Neural cell (in vitro differentiated cells): ENCODE measurements at regions not wholly inside any gene's neighbourhood (a gene's known extent, or its start where the extent isn't known, plus 50 kb on each side); places are given as distances from the start of the nearest gene placed in this dataset.
"Not testable (repeated sequence)": the region's sequence is repeated elsewhere in the genome, so short reads cannot be mapped to it uniquely, and the experiment has no call there.

Experiments used
- H2AFZ ChIP-seq: fragments of 200-600, 300-800 bp; sonication (generic), shearing (Covaris generic); 2 replicates; pipeline ENCODE4 v1.6.0; 2014; ENCODE audit warnings: low read depth, mild to moderate bottlenecking, antibody characterized with exemption, low read length, moderate library complexity
- H3F3A ChIP-seq: fragments of 200-600 bp; shearing (Covaris generic); 2 replicates; pipeline ENCODE4 v1.6.1; 2016; ENCODE audit warnings: mild to moderate bottlenecking, moderate library complexity, mixed read lengths, antibody characterized with exemption, low read length; ENCODE audit not compliant: insufficient read depth, poor library complexity, severe bottlenecking
- H3K27ac ChIP-seq: fragments of 200-600, 300-800 bp; sonication (generic), shearing (Covaris generic); 2 replicates; pipeline ENCODE4 v1.5.1; 2014; ENCODE audit warnings: mild to moderate bottlenecking, low read length, moderate library complexity
- H3K27me3 ChIP-seq: fragments of 300-800, 200-600 bp; sonication (generic), shearing (Covaris generic); 2 replicates; pipeline ENCODE4 v1.6.0; 2014; ENCODE audit warnings: mild to moderate bottlenecking, low read depth, low read length, moderate library complexity; ENCODE audit not compliant: insufficient read depth
- H3K36me3 ChIP-seq: fragments of 300-800, 200-600 bp; sonication (generic), shearing (Covaris generic); 2 replicates; pipeline ENCODE4 v1.5.1; 2014; ENCODE audit warnings: mild to moderate bottlenecking, antibody characterized with exemption, low read length, moderate library complexity; ENCODE audit not compliant: insufficient read depth
- H3K4me2 ChIP-seq: fragments of 300-800, 200-600 bp; sonication (generic), shearing (Covaris generic); 2 replicates; pipeline ENCODE4 v1.6.0; 2014; ENCODE audit warnings: mild to moderate bottlenecking, low read length
- H3K4me3 ChIP-seq: fragments of 300-800, 200-600 bp; sonication (generic), shearing (Covaris generic); 2 replicates; pipeline ENCODE4 v1.5.1; 2014; ENCODE audit warnings: mild to moderate bottlenecking, low read length, moderate library complexity
- H3K79me2 ChIP-seq: fragments of 200-600 bp; shearing (Covaris generic); replicated peaks from 2 replicates; pipeline ENCODE4 v1.6.0; 2014; ENCODE audit warnings: mild to moderate bottlenecking, low read length, moderate library complexity; ENCODE audit not compliant: insufficient read depth
- H3K9ac ChIP-seq: fragments of 300-800, 200-600 bp; sonication (generic), shearing (Covaris generic); 2 replicates; pipeline ENCODE4 v1.6.1; 2016; ENCODE audit warnings: mild to moderate bottlenecking, low read length, mixed read lengths
- H3K9me2 ChIP-seq: fragments of 200-600 bp; shearing (Covaris generic); 2 replicates; pipeline ENCODE4 v1.6.1; 2016; ENCODE audit warnings: mild to moderate bottlenecking, low read length, mixed read lengths; ENCODE audit not compliant: insufficient read depth
- H3K9me3 ChIP-seq: fragments of 200-600, 300-800 bp; sonication (generic), shearing (Covaris generic); 2 replicates; pipeline ENCODE4 v1.6.1; 2016; ENCODE audit warnings: mild to moderate bottlenecking, mixed run types, low read length, moderate library complexity, mixed read lengths
- H4K20me1 ChIP-seq: fragments of 200-600 bp; shearing (Covaris generic); 2 replicates; pipeline ENCODE4 v1.6.1; 2016; ENCODE audit warnings: mild to moderate bottlenecking, mixed run types; ENCODE audit not compliant: insufficient read depth
- CTCF ChIP-seq: fragments of 450-650 bp; IDR thresholded peaks from 2 replicates; pipeline ENCODE4 v1.5.1; 2014; ENCODE audit warnings: antibody characterized with exemption, mild to moderate bottlenecking, moderate library complexity; ENCODE audit not compliant: poor library complexity, severe bottlenecking
- MXI1 ChIP-seq: fragments of 450-650 bp; conservative IDR thresholded peaks from 2 replicates; pipeline ENCODE4 v1.6.1; 2014; ENCODE audit warnings: antibody characterized with exemption, mild to moderate bottlenecking; ENCODE audit not compliant: poor library complexity, severe bottlenecking
- RAD21 ChIP-seq: fragments of 450-650 bp; conservative IDR thresholded peaks from 2 replicates; pipeline ENCODE4 v1.6.1; 2014; ENCODE audit warnings: antibody characterized with exemption, mild to moderate bottlenecking, moderate library complexity
- REST ChIP-seq: IDR thresholded peaks from 2 replicates; pipeline ENCODE4 v1.6.1; 2012; ENCODE audit warnings: borderline replicate concordance
- SMC3 ChIP-seq: fragments of 450-650 bp; conservative IDR thresholded peaks from 2 replicates; pipeline ENCODE4 v1.6.1; 2014; ENCODE audit warnings: antibody characterized with exemption, mild to moderate bottlenecking, moderate library complexity; ENCODE audit not compliant: poor library complexity
- TAF1 ChIP-seq: IDR thresholded peaks from 2 replicates; pipeline ENCODE4 v1.6.1; 2012; ENCODE audit warnings: low read depth

- TF ChIP-seq CTCF (no peak), SMC3 (no peak), REST (no peak), TAF1 (no peak), RAD21 (no peak), MXI1 (no peak)
- Histone ChIP-seq H3K27me3 (no peaks in the 10 kb centered on the region), H3F3A (no peaks in the 10 kb centered on the region), H3K9me2 (no peaks in the 10 kb centered on the region), H3K27ac (no peak overlapping the region), H3K9ac (no peak overlapping the region), H3K79me2 (no peaks in the 10 kb centered on the region), H3K4me2 (no peak overlapping the region), H2AFZ (no peak overlapping the region), H3K9me3 (peaks cover 6% of the 10 kb centered on the region), H4K20me1 (no peaks in the 10 kb centered on the region), H3K36me3 (no peaks in the 10 kb centered on the region), H3K4me3 (no peak overlapping the region)
These were observed 592.7 kb upstream of the SEMA6D start for GRCh38 chr15:47124430-47125102.

- Histone ChIP-seq H3K27ac (no peak overlapping the region), H2AFZ (no peak overlapping the region), H3K79me2 (no peaks in the 10 kb centered on the region), H3K9me3 (peaks cover 6% of the 10 kb centered on the region), H4K20me1 (no peaks in the 10 kb centered on the region), H3K4me3 (no peak overlapping the region), H3K9me2 (no peaks in the 10 kb centered on the region), H3K36me3 (no peaks in the 10 kb centered on the region), H3K4me2 (no peak overlapping the region), H3K9ac (no peak overlapping the region), H3F3A (no peaks in the 10 kb centered on the region), H3K27me3 (no peaks in the 10 kb centered on the region)
- no peak for TF ChIP-seq MXI1
These were observed 588.3 kb upstream of the SEMA6D start for GRCh38 chr15:47129033-47129432.

GRCh38 chr15:47131450-47131849, 585.9 kb upstream of the SEMA6D start:
- H3K9me3 ChIP-seq, H3K27ac ChIP-seq, H3K4me2 ChIP-seq, H3K4me3 ChIP-seq, H4K20me1 ChIP-seq, H3K36me3 ChIP-seq, H3K9me2 ChIP-seq, H3K79me2 ChIP-seq, H3K27me3 ChIP-seq, H2AFZ ChIP-seq, H3K9ac ChIP-seq, H3F3A ChIP-seq: not testable (repeated sequence)
